Body of pancreas (tissue), 4 donors: ENCODE measurements at regions not wholly inside any gene's neighbourhood (a gene's known extent, or its start where the extent isn't known, plus 50 kb on each side); places are given as distances from the start of the nearest gene placed in this dataset.

Source experiments
- CTCF ChIP-seq, 7 experiments: fragments of 450-650 bp in 4 of 7; fragments of 200-600 bp in 3 of 7; sonication (generic) in 3 of 7; IDR thresholded peaks; one replicate each; pipeline ENCODE4 v1.5.1; 2016 to 2019; ENCODE audit warnings: antibody characterized with exemption in 7 of 7
- POLR2A ChIP-seq, 3 donors: fragments of 450-650 bp; IDR thresholded peaks; one replicate each; pipeline ENCODE4 v1.6.1; 2016; ENCODE audit warnings: antibody characterized with exemption in 3 of 3, mild to moderate bottlenecking in 2 of 3

- TF ChIP-seq CTCF (IDR thresholded peaks at IDR 0.05) (no peak), POLR2A (IDR thresholded peaks at IDR 0.05) (no peak)
Measured at GRCh38 chr7:428927-429827, 90.5 kb downstream of the PDGFA start.
